DMS 273 (cell line): ENCODE measurements at regions not wholly inside any gene's neighbourhood (a gene's known extent, or its start where the extent isn't known, plus 50 kb on each side); places are given as distances from the start of the nearest gene placed in this dataset.

Source experiments
- DNase-seq: peaks from one replicate; lab custom pipeline; 2025; ENCODE audit not compliant: unreplicated experiment; lab: John Stamatoyannopoulos, UW

- peak; percentile 64 for DNase-seq
Observed at GRCh38 chr12:75579552-75579951, 68.1 kb upstream of the KRR1 start.

GRCh38 chr12:75578546-75578945, 67.1 kb upstream of the KRR1 start:
- DNase-seq, result no peak

GRCh38 chr12:75577812-75578211, 66.4 kb upstream of the KRR1 start:
- DNase-seq, result no peak

DNA sequence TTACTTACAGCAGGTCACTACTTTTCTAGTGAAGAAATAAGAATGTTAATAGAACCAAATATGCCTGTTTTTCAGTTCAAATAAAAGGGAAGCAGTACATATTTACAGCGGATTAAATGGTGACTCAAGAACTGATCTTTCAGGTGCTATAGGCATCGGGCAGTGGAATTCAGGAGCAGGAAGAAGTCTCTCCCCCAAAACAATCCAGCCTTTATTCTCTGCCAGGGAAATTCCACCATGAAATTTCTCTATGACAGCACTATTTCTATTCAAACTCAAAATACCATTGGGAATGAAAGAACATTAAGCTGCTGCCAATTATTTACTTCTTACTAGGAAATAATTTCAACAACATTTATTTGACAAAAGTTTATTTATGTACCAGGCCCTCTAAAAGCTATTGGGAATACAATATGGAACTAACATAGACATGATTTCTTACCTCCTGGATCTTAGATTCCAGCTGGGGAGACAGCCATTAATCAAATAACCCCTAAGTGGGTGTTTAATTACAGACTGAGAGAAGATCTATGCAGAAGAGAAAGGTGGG, 60.3 kb upstream of the KRR1 start:
- no peak for DNase-seq

- peak; percentile 7 for DNase-seq
Observed at GRCh38 chr12:75571204-75571603, 59.8 kb upstream of the KRR1 start.

GRCh38 chr12:75568801-75569200, 57.4 kb upstream of the KRR1 start:
- no peak for DNase-seq

DNA sequence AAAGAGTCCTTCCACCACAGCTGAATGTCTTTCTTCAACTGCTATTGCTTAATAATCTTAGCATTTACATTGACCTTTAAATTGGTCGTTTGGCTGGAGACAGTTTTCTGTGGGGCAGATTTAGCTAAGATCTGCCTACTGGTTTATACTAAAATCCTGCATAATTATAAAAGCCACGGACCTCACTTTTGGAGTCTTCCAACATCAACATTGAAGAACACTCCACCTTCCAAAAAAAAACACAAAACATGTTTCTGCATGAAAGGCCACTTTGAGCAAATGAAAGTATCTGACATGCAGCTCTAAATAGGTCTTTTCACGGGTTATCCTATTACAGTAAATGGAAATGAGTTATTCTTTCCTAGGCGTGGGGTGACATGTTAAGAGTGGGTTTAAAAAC, 57.0 kb upstream of the KRR1 start:
- peak; percentile 8 for DNase-seq

DNA sequence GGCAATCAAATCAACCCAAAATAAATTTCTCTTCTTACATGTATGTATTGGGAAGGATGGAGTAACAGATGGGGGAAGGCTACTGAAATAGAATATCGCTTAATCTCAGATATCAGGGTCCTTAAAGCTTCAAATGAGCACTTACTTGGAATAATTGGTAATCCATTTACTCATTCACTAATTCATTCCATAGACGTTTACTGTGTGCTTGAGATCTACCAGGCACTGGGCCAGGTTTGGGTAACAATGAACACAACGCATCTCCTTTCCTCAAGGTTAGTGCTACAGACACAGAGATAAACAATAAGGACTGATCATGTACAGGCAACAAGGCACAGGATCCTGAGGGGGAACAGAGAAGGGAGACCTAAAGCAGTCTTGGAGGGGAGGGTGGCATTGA, 54.4 kb upstream of the KRR1 start:
- no peak for DNase-seq

GRCh38 chr12:75564852-75565251, 53.4 kb upstream of the KRR1 start:
- DNase-seq, result no peak

- DNase-seq, result no peak
Observed at GRCh38 chr12:75564398-75564797, 53.0 kb upstream of the KRR1 start.

DNA sequence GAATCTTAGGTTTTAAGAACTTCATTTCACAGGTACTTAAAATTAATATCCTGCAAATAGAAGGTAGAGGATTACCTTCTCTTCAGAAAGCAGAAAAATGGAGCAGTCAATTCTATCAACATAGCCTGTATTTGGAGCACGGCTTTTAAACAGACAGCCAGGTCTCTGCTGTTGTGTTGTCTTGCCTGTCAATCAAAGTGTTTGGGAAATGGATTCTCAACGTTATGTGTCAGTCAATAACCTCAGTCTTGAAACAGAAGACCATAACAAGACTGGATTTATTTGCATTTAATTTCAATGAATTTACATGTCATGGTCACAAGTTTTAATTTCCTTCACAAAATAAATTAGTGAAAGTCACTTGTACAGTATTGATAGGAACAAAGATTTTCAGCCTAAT, 51.9 kb upstream of the KRR1 start:
- no peak for DNase-seq

DNA sequence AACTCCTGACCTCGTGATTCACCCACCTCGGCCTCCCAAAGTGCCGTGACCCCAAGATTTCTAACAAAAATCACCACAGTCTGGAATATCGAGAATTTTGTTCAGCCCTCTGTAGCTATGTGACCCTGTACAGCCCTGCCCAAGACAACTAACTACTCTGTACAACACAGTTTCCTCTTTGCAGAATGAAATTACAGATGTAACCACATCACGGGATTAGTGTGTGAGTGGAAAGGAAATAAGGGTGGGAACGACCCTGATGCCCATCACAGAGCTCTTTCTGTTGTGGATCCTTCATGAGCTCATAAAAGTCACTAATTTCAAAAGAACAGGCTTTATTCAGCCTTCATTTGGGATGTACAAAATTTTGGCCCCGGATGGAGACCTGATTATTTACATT, 50.5 kb upstream of the KRR1 start:
- no peak for DNase-seq
